Stimulated activated CD8-positive, alpha-beta memory T cell treated with anti-CD3 and anti-CD28 coated beads, Interleukin-12 subunit alpha, Interleukin-12 subunit beta, amount 100 ng/mL, for 1 hour (primary cell): ENCODE measurements at regions not wholly inside any gene's neighbourhood (a gene's known extent, or its start where the extent isn't known, plus 50 kb on each side); places are given as distances from the start of the nearest gene placed in this dataset.
"Not testable (repeated sequence)": the region's sequence is repeated elsewhere in the genome, so short reads cannot be mapped to it uniquely, and the experiment has no call there.

Experiments
- DNase-seq: peaks from one replicate; pipeline ENCODE4 v3.0.0-alpha.2; 2020; ENCODE audit warnings: low read depth

GRCh38 chr3:22765679-22766078 lies 437.4 kb upstream of the UBE2E2 start:
- DNase-seq, result no peak

- DNase-seq, result no peak
These were observed 425.3 kb upstream of the UBE2E2 start for GRCh38 chr3:22777834-22778233.

- DNase-seq, result no peak
These were observed 423.4 kb upstream of the UBE2E2 start for GRCh38 chr3:22779737-22780136.

GRCh38 chr3:22792533-22792932 lies 410.6 kb upstream of the UBE2E2 start:
- DNase-seq, result no peak

GRCh38 chr3:22795917-22796316 lies 407.2 kb upstream of the UBE2E2 start:
- no peak for DNase-seq

GRCh38 chr3:22798461-22798860 lies 404.7 kb upstream of the UBE2E2 start:
- DNase-seq, result no peak

GRCh38 chr3:22819209-22819608 lies 383.9 kb upstream of the UBE2E2 start:
- no peak for DNase-seq

GRCh38 chr3:22835041-22835440 lies 368.1 kb upstream of the UBE2E2 start:
- no peak for DNase-seq

- no peak for DNase-seq
These were observed 367.0 kb upstream of the UBE2E2 start for GRCh38 chr3:22836131-22836530.

- DNase-seq, result no peak
These were observed 359.3 kb upstream of the UBE2E2 start for GRCh38 chr3:22843854-22844253.

GRCh38 chr3:22846566-22846965 lies 356.6 kb upstream of the UBE2E2 start:
- DNase-seq, result no peak

- DNase-seq, result not testable (repeated sequence)
These were observed 353.5 kb upstream of the UBE2E2 start for GRCh38 chr3:22849583-22849982.

GRCh38 chr3:22856811-22857210 lies 346.3 kb upstream of the UBE2E2 start:
- no peak for DNase-seq

GRCh38 chr3:22858486-22858885 lies 344.6 kb upstream of the UBE2E2 start:
- no peak for DNase-seq

GRCh38 chr3:22859618-22860017 lies 343.5 kb upstream of the UBE2E2 start:
- DNase-seq, result no peak

- DNase-seq, result no peak
These were observed 341.7 kb upstream of the UBE2E2 start for GRCh38 chr3:22861426-22861825.

- DNase-seq, result no peak
These were observed 341.0 kb upstream of the UBE2E2 start for GRCh38 chr3:22862111-22862510.

GRCh38 chr3:22882834-22883233 lies 320.3 kb upstream of the UBE2E2 start:
- not testable (repeated sequence) for DNase-seq

- no peak for DNase-seq
These were observed 318.1 kb upstream of the UBE2E2 start for GRCh38 chr3:22885039-22885438.

- DNase-seq, result no peak
These were observed 317.4 kb upstream of the UBE2E2 start for GRCh38 chr3:22885574-22886341.

- DNase-seq, result no peak
These were observed 316.6 kb upstream of the UBE2E2 start for GRCh38 chr3:22886439-22887068.

GRCh38 chr3:22887664-22888291 lies 315.3 kb upstream of the UBE2E2 start:
- no peak for DNase-seq

GRCh38 chr3:22893101-22893500 lies 310.0 kb upstream of the UBE2E2 start:
- DNase-seq, result no peak
